NCI-H1417 treated with DMSO at 0.1 percent for 48 hours (cell line): ENCODE measurements at regions not wholly inside any gene's neighbourhood (a gene's known extent, or its start where the extent isn't known, plus 50 kb on each side); places are given as distances from the start of the nearest gene placed in this dataset.

Experiments
- DNase-seq: peaks from one replicate; lab custom pipeline; 2025; lab: John Stamatoyannopoulos, UW

DNA sequence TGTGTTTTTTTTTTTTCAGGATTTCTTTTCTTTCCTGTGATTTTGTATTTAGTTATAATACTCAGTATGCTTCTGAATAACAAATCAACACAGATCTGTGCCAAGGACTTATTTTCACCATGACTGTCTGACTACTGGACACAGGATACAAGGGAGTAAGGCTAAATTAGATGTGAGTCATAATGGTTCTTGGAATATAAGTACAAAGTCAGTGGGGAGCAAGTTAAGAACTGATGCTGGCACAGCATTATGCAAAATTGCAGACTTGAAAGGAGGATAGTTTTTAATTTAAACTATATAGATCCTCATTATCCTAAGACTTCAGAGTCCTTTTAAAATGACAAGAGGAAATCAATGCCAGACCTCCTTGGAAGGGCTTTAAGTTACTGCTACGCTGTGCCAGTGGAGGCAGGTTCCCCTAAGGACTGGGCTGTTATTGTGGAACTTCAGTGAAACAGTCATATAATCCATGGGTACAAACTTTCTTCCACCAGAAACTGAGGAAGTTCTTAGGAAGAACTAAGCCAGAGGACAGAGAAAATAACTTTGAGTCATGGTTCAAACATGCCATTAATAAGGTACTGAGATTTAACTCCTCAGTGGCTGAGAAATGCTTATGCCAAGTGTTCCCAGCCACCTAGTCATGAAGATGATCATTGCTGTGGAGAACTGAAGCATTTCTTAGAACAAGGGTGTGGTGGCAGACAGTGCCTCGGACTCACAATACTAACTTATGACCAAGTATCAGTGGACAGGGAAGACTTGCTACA, 531.2 kb downstream of the HTR7 start:
- no peak for DNase-seq

DNA sequence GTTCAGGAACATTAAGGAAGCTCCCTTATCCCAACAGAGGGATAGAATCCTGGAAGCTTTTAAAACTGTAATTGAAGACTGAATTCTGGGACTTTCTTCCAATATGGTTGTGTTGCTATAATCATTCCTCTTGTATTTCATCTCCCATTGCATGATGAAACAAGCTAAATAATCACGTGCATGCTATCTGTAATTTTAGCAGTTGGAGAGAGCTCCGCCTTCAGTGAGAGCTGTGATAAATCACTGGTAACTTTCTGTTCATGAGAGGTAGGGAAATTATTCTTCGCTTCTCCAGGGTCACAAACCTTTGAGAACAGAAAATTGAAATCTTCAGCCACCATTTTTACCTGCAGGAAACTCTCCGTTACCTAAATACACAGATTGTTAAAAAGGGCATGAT, 530.2 kb downstream of the HTR7 start:
- no peak for DNase-seq

DNA sequence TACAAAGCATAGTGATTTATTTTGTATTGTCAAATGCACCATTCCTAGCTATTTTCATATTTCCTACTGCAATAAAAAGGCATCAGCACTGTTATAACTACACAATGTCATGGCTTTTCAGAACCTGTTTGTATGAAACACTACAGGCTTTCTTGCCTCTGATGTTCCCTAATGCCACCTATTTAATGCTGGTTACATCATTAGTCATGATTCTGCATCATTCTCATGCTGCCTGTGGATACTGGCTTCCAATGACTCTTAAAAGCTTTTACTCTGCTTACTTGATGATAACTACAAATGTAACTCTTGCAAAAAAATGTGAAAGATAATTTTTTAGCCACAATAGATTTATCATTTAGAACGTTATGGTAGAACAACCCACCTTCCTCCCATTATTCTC, 529.4 kb downstream of the HTR7 start:
- no peak for DNase-seq

DNA sequence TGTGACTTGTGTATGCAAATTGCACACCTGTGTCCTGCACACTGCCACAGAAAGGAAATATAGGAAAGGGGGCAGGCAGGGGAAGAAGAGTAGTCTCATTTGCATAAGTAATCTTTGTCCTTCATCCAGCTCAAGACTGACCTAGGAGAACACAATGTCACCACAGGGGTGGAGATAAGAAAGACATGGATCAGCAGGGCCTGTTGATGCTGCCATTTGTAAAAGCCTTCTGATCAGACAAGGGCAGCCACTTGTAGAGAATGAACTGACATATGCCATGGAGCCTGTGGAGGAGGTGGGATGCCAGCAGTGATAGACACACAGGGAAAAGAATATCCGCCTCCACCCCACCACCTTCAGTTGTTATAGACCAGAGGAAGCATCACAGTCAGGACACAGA, 528.9 kb downstream of the HTR7 start:
- no peak for DNase-seq

DNA sequence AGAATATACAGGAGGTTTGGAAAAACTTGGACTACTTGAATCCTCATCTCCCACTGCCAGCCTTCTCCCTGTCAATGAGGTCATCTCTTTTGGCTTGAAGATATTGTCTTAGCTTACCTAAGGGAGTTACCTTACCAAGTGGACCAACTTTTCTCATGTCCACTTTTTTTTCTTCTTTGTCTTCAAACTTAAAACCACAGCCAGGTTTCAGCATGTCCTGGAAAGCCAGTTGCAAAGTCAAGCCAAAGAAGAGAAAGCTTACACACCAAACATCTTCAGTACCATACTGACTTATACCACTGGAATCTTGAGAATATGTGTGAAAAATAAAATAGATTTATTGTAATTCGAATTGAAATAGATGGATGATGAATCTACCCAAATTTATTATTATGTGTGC, 520.5 kb downstream of the HTR7 start:
- DNase-seq, result no peak

DNA sequence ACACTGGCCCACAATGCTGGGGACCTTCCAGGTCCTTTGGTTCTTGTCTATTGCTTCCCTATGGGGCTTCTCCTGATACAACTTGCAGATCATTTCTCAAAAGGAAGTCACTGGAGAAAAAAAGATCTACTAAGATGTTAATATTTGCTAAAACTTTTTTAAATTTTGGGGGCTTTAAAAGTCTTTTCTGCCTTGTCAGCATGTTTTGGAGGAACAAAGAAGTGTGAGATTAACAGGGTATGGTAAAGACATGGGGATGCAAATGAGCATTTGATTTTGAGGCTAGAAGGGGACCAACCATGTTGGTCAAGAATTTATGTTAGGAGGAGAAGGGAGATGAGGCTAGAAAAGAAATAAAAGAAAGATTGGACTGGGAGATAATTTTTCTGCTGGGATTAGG, 515.4 kb downstream of the HTR7 start:
- no peak for DNase-seq

DNA sequence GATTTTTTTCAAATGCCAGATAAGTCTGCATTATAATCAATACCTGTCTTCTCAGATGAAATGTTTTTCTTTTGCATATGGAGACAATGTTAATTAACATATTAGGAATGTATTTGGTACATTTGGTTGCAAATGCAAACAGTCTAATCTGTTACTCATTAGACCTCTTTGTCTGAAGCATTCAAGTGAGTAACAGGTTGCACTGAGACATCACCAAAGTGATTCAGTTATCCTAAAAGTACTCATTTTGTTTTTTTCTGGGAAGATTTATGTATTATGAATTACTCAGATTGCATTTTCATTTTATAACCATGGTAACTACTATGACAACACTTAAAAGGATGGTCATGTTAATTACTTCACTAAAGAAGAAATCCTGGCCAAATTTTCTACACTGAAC, 513.6 kb downstream of the HTR7 start:
- DNase-seq, result no peak

DNA sequence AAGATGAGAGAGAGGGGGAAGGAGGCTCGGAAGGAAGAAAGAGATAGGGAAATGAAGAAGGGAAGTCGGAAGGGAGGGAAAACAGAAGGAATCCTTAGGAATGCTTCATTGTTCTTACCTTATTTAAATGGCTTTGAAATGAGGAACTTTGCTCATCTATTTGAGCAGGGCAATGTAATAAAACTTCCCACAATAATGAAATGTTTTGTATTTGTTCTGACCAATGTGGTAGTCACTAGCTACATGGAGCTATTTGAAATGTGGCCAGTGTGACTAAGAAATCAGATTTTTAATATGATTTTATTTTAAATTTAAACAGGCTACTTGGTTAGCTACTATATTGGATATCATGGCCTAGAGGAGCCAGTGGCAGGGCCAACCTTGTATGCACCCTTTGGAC, 510.6 kb downstream of the HTR7 start:
- DNase-seq, result no peak

DNA sequence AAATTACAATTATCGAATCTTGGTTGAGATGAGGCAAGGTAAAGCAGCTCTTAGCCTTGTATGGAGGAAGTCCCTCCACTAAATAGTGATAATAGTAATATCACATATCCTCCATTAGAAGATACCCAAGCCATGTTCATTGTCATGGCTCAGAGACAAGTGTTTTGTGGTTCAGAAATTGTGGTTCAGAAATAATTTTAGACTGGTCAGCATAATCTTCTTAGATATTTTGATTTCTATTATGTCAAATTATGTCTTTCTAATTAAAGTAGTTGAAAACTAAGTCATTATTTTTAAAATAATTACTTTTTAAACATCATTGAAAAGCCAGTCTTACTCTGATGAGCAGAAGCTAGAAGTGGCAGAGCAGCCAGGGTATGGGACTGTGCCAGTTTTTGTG, 507.7 kb downstream of the HTR7 start:
- DNase-seq, result no peak

DNA sequence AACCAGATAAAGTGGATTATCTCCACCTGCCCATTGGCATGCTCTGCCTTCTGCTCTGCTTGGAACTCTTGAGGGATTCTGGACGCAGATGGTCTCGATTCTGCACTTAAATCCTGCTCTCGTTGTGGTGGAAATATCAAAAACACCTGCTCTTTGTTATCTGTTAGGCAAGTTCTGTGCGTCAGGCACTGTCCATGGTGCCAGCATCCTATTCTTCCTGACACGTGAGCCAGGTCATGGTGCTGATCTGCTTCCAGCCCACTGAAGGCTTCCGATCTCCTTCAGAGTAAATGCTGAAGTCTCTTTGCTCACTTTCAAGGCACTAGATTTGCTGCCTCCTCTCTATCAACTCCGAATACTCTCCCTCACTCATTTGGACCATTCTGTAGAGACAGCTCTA, 505.6 kb downstream of the HTR7 start:
- no peak for DNase-seq

DNA sequence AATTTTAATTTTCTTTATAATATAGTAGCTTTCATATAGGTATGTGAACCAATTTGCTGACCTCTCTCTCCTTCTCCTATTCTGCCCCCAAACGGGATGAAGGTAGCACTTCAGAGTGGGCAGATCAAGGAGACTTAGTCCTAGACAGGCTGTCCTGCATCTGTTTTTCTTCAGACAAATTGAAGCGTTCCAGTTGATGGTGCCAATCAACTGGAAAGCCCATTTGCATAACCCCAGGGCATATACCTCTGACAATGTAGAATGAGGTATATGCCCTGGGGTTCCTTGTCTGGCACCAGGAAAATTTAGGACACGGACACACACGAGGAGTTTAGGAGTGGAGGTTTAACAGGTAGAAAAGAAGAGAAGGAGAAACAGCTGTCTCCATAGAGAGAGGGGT, 502.9 kb downstream of the HTR7 start:
- no peak for DNase-seq

DNA sequence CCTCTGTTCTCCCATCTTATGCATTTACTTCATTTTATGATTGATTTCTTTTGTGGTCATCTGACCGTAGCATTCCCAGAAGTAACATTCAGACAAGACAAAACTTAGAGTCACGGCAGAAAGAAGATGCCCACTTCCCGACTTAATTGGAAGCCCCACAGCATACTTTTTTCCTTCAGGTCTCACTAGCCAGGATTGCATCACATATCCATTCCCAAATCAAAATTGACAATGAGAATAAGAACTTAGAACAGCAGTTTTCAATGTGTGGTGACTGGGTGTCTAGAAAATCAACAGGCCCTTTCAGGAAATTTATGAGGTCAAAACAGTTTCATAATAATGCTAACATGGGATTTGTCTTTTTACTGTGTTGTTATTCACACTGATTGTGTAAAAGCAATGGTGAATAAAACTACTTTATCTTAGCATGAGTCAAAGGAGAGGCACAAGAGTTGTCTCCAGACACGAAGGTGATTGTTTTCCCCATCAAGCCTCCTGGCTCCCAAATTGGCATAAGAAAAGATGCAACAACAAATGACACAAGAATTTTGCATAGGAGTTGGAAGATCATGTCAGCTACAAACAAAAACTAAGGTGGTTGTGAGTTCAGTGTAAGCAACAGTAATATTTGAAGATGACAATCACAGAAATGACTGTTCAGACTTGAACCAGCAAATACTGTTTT, 493.9 kb downstream of the HTR7 start:
- no peak for DNase-seq

DNA sequence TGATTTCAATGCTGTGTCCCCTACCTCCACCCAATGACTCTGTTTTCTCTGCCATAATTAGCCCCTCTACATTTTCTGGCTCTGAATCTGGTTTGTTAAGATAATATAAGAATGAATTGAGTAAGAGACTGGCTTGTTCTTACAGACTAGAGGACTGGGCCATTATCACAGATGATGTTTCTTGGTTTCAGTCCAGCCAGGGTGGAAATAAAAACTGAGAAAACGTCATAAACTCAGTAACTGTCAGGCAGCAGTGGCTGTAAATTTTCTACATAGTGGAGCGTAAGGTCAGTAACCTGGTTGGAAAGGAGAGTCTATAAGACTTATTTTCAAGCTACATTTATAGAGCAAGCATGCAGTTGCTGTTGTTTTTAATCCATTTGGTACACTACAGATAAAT, 485.4 kb downstream of the HTR7 start:
- DNase-seq, result no peak

DNA sequence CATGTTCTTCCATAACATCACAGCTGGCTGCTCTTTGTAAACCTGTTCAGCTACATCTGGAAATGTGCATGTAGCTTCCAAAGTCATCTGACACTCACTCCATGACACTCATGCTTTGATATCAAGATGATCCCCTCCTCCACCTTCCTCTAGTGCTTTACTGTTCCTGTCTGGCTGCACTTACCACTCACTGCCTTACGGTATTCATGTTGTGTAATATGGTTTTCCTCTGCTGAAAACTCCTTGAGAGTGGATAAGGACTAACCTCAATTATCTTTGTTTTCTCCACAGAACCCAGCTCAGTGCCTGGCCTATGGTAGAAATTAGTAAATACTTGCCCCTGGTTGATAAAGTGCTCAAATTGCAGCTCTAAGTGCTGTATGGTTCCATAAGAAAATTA, 483.9 kb downstream of the HTR7 start:
- DNase-seq, result no peak

DNA sequence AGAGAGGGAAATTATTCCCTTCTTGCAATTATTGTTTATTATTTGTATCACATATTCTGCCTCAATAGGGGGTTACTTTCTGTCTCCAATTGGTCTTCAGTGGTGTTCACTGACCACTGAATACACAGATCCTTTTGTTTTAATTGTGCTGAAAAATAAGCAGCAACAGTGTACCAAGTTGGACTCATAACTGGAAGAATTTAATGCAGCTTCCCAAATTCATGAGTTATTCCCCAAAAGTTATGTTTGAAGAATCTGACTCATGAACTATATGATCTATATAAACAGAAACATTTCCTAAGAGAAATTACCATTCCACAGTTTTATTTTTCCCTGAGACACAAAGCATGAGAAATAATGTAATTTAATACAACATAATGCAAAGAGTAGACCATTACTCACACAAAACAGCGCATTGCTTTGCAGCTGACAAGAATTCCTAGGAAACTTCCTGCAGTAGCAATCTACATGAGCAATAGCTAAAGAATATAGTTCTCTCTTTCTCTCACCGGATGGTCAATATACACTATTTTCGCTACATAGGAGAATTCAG, 479.2 kb downstream of the HTR7 start:
- no peak for DNase-seq

DNA sequence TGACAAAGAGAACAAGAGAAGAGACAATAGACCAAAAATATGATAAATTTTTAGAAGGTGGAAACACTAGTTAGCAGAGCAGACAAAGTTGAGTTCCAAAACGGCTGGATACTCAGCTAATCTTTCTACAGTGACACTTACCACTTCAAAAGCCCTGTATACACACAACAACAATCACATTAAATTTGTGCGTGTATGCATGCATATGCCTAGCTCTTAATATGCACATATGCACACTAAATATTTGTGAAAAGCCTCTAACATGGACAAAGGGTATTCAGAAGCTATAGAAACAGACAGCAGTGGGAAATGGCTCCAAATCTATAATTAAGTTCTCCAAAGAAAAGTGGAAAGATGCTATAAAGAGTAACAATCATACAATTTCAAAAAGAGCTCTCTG, 476.4 kb downstream of the HTR7 start:
- DNase-seq, result no peak

DNA sequence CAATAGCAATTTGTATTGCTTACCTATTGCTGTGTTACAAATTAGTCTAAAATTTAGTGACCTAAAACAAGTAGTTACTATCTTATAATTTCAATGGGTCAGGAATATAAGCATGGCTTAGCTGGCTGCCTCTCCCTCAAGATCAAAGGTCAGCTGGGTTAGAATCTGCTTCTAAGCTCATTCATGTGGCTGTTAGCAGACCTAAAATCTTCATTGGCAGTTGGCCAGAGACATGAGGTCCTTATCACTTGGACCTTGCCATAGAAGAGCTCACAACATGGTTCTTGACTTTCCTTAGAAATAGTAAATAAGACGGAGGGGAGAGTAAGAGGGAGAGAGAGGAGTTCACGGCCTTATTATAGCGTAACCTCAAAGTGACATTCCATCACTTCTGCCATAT, 468.0 kb downstream of the HTR7 start:
- DNase-seq, result no peak

DNA sequence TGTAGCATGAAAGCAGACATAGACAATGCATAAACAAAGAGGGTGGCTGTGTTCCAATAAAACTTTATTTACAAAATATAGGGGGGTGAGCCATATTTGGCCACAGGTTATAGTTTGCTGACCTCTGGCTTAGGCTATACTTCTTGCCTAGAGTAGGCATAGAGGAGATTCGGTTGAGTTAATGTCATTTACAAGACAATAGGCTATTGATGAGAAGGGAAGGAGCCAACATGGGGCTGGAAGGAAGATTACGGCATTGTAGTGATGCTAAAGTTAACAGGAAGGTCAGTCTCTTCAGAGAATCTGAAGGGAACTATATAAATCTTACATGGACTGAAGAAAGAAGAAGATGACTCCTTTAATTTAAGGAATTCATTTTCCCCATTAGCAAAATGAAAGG, 463.5 kb downstream of the HTR7 start:
- no peak for DNase-seq

DNA sequence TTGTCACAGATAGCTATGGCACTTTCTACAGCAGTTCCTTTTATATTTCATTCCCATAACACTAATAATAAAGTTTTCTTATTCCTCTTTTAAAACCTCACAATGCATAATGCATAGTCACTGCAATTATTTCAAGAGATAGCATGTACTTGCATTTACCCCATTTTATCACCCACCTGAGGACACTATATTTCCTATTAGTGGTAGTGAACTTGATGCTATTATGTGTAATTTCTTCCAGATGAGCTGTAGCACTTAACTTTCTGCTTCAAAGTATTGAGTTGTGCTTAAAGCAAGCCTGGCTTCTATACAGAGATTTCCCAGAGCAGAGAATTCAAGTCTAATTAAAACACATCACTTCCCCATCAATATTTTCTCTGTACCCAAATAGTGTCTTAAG, 461.1 kb downstream of the HTR7 start:
- no peak for DNase-seq

DNA sequence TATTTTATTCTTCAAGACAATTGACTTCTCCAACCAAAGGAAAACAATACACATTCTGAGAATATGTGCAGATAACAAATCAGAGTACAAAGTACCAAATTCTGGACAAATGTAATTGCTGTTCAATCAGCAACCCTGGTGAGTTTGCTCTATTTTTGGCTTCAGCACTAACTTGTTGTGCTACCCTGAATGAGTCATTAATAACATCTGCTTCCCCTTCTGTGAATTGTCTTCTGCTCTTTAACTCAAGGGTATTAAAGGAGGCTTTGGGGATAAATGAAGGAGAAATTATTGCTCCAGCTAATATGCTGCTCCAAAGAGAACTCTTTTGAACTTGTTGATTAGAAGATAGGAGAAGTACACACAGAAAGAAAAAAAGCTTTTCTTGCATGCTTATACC, 459.3 kb downstream of the HTR7 start:
- DNase-seq, result no peak

DNA sequence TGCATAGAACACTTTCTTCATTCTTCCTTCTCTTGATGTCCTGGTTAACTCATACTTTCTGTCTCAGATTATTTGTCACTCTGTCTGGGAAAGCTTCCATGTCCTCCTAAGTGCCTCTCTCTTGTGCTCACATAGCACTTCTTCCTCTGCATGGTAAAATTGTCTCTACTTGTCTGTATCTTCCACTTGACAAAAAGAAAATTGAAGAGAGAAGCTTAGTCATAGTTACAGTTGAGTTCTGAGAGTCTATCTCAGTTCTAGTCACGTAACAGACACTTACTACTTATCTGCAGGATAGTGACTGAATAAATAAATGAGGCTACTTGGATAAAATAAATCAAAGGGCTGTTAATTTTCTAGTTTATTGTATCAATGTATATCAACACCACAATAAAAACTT, 458.1 kb downstream of the HTR7 start:
- DNase-seq, result no peak

DNA sequence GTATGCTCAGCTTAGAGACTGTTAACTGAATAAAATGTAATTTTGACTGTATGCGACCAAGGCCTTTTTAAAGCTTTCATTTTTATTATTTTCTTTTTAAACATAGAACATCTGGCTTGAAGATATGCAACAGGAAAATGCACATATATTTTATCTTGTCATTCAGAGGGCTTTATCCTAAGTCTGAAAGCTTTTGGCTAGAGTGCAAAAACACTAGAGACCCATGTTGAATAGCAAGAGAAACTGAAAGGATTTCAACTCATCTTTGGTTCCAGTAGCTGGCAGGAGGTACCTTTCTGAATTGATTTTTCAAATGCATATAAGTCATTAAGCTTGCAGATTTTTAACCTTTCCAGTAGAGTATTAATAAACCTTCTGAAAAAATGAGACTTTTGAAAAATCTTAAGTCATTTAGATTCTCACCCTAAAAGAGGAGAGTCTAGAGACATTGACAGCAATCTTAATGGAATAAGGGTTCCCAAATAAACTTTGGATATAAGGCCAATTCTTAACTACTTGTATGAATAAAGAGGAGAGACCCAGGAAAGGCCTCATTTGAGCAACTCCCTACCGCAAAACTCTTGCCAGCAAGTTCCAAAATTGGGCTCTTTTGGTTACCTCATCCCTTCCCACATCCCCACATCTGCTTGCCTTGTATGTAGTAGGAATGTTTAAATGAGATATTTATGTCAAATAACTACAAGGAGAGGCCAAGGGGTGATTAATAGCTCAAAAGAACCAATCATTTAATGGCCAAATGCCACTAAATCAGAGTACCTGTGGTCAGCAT, 454.4 kb downstream of the HTR7 start:
- DNase-seq, result no peak

DNA sequence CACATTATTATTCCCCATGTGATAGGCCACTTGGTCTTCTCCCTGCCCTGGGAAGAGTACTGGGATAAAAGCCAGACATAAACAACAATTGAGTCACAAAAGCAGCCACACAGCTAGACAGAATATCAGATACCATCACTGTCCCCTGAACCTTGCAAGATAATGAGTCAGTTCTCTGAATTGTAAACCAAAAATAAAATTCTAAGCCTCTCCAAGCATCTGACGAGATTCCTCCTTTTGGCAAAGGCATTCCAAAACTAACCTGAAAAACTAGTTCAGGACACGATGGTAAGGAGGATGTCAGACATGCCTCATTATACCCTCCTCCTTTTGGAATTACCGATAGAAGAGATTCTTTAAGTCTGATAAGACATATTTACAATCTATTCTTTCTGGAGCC, 450.7 kb downstream of the HTR7 start:
- no peak for DNase-seq
